ENCODE measurements at regions not wholly inside any gene's neighbourhood (a gene's known extent, or its start where the extent isn't known, plus 50 kb on each side); places are given as distances from the start of the nearest gene placed in this dataset.

DNA sequence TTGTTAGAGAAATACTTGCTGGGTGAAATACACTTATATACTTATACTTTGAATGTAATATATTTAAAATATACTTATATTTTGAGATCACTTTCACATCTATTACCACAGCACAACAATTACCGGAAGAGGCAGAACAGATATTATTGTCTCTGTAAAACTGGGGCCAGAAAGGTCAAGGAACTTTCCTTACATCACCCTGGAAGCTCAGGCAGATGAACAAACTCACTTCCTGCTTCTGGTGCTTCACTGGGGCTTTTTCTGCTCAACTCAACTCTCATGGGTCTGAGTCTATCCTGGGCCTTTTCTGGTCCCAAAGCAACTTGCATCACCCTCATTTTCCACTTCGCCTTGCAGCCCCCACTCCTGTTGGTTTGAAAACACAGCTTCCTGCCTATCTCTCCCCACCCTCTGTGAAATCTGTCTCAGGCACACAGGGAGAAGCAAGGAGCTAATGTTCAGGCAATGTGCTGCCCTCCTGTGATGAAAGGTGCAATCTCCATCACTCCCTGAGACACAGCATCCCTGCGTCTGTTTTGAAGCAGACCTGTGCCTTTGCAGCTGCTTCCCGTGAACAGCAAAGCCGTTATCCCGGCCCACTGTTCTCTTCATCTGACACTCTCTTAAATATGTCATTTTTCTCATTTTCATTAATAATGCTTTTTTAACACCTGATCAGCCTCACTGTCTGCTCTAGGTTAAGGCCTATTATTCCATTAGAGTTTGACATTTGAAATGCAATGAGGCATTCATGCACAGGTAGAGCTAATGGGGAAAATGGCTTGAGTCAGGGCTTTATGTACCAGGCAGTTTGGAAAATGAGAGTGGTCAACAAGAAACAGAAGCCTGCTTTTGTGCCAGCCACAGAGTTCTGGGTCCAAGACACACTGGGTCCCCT, 251.9 kb upstream of the CHAC2 start:
- TF ChIP-seq, protein P1, sequence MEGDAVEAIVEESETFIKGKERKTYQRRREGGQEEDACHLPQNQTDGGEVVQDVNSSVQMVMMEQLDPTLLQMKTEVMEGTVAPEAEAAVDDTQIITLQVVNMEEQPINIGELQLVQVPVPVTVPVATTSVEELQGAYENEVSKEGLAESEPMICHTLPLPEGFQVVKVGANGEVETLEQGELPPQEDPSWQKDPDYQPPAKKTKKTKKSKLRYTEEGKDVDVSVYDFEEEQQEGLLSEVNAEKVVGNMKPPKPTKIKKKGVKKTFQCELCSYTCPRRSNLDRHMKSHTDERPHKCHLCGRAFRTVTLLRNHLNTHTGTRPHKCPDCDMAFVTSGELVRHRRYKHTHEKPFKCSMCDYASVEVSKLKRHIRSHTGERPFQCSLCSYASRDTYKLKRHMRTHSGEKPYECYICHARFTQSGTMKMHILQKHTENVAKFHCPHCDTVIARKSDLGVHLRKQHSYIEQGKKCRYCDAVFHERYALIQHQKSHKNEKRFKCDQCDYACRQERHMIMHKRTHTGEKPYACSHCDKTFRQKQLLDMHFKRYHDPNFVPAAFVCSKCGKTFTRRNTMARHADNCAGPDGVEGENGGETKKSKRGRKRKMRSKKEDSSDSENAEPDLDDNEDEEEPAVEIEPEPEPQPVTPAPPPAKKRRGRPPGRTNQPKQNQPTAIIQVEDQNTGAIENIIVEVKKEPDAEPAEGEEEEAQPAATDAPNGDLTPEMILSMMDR (IDR thresholded peaks at IDR 0.05) = no peak
- TF ChIP-seq POLR2A (IDR thresholded peaks at IDR 0.05) = no peak
